ENCODE measurements at regions not wholly inside any gene's neighbourhood (a gene's known extent, or its start where the extent isn't known, plus 50 kb on each side); places are given as distances from the start of the nearest gene placed in this dataset.
"Not testable (repeated sequence)": the region's sequence is repeated elsewhere in the genome, so short reads cannot be mapped to it uniquely, and the experiment has no call there.

DNA sequence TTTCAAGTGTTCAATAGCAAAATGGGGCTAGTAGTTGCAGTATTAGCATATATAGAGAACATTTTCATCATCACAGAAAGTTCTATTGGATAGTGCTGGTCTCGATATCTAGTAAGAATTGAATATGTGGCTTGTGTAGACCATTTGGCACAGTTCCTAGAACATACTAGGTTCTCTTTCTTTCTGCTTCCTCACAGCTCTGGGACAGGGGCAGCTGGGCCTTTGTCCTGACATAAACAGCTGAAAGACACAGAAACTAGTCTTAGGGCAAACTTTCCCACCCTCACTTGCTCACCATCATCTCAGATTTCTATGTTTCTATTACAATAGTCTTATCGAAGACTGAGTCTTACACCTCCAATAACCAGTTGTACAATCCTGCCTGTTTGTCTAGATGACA is 63.7 kb upstream of the DLG1 start:
- WGBS = 96% methylated on average over 2 of the region's 2 CpGs
- Histone ChIP-seq H3K27me3 (ENCODE audit: control insufficient read depth in 2 of 2, insufficient read depth in 1 of 2, low read length in 1 of 2) (no peaks in the 10 kb centered on the region), H3K4me3 (ENCODE audit: low read length in 2 of 2) (no peak overlapping the region), H3K36me3 (ENCODE audit: control insufficient read depth in 2 of 2, insufficient read depth in 2 of 2, low read length in 1 of 2) (no peaks in the 10 kb centered on the region), H3K9me3 (ENCODE audit: control insufficient read depth in 2 of 2, insufficient read depth in 1 of 2, low read length in 1 of 2) (peaks cover 1 to 7% of the 10 kb centered on the region in 2 donors), H3K27ac (ENCODE audit: low read depth in 1 of 2, low read length in 1 of 2) (no peak overlapping the region), H3K4me1 (ENCODE audit: control insufficient read depth in 2 of 2, insufficient read depth in 2 of 2, low read length in 2 of 2) (no peaks in the 10 kb centered on the region)
- DNase-seq (ENCODE audit: low read depth in 6 of 9, low spot score in 9 of 9) = no peak

GRCh38 chr3:197360095-197360494 is 61.7 kb upstream of the DLG1 start:
- DNase-seq (ENCODE audit: low read depth in 6 of 9, low spot score in 9 of 9); H3K4me3 ChIP-seq (ENCODE audit: low read length in 2 of 2); H3K4me1 ChIP-seq (ENCODE audit: control insufficient read depth in 2 of 2, insufficient read depth in 2 of 2, low read length in 2 of 2): not testable (repeated sequence)

GRCh38 chr3:197359476-197359875 is 61.1 kb upstream of the DLG1 start:
- not testable (repeated sequence) for H3K27me3 ChIP-seq (ENCODE audit: control insufficient read depth in 2 of 2, insufficient read depth in 1 of 2, low read length in 1 of 2); DNase-seq (ENCODE audit: low read depth in 6 of 9, low spot score in 9 of 9); H3K27ac ChIP-seq (ENCODE audit: low read depth in 1 of 2, low read length in 1 of 2); H3K4me1 ChIP-seq (ENCODE audit: control insufficient read depth in 2 of 2, insufficient read depth in 2 of 2, low read length in 2 of 2); H3K9me3 ChIP-seq (ENCODE audit: control insufficient read depth in 2 of 2, insufficient read depth in 1 of 2, low read length in 1 of 2); H3K36me3 ChIP-seq (ENCODE audit: control insufficient read depth in 2 of 2, insufficient read depth in 2 of 2, low read length in 1 of 2); H3K4me3 ChIP-seq (ENCODE audit: low read length in 2 of 2)
- WGBS = 92% methylated on average over 3 of the region's 3 CpGs

More at GRCh38 chr3:197360095-197360494, 61.7 kb upstream of the DLG1 start:
- not testable (repeated sequence) for H3K36me3 ChIP-seq (ENCODE audit: control insufficient read depth in 2 of 2, insufficient read depth in 2 of 2, low read length in 1 of 2); H3K9me3 ChIP-seq (ENCODE audit: control insufficient read depth in 2 of 2, insufficient read depth in 1 of 2, low read length in 1 of 2); H3K27me3 ChIP-seq (ENCODE audit: control insufficient read depth in 2 of 2, insufficient read depth in 1 of 2, low read length in 1 of 2); H3K27ac ChIP-seq (ENCODE audit: low read depth in 1 of 2, low read length in 1 of 2)
- over 99% methylated on average over 3 of the region's 3 CpGs for WGBS

GRCh38 chr3:197356741-197357140 is 58.3 kb upstream of the DLG1 start:
- no peak for DNase-seq (ENCODE audit: low read depth in 6 of 9, low spot score in 9 of 9)
- Histone ChIP-seq H3K4me3 (ENCODE audit: low read length in 2 of 2) (no peak overlapping the region), H3K27me3 (ENCODE audit: control insufficient read depth in 2 of 2, insufficient read depth in 1 of 2, low read length in 1 of 2) (peaks cover 0 to 2% of the 10 kb centered on the region in 2 donors), H3K36me3 (ENCODE audit: control insufficient read depth in 2 of 2, insufficient read depth in 2 of 2, low read length in 1 of 2) (no peaks in the 10 kb centered on the region), H3K9me3 (ENCODE audit: control insufficient read depth in 2 of 2, insufficient read depth in 1 of 2, low read length in 1 of 2) (peaks cover 1 to 7% of the 10 kb centered on the region in 2 donors), H3K27ac (ENCODE audit: low read depth in 1 of 2, low read length in 1 of 2) (no peak overlapping the region), H3K4me1 (ENCODE audit: control insufficient read depth in 2 of 2, insufficient read depth in 2 of 2, low read length in 2 of 2) (peaks cover 0 to 8% of the 10 kb centered on the region in 2 donors)
- 98% methylated on average over 5 of the region's 5 CpGs for WGBS

DNA sequence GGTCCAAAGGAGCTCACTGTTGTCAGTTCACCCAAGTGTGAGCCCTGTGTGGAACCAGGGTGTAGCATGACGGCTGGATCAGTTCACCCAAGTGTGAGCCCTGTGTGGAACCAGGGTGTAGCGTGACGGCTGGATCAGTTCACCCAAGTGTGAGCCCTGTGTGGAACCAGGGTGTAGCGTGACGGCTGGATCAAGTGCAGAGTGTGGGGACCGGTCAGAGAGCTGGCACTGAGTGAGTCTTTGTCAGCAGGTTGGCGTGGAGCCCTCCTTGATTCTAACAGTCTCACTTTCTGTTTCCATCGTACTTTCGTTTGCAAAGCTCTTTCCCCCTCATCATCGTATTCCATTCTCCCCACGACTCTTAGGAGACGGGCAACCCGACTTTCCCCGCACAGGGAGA is 57.9 kb upstream of the DLG1 start:
- Histone ChIP-seq H3K4me3 (ENCODE audit: low read length in 2 of 2) (no peak overlapping the region), H3K27ac (ENCODE audit: low read depth in 1 of 2, low read length in 1 of 2) (no peak overlapping the region), H3K9me3 (ENCODE audit: control insufficient read depth in 2 of 2, insufficient read depth in 1 of 2, low read length in 1 of 2) (peaks cover 1 to 7% of the 10 kb centered on the region in 2 donors), H3K36me3 (ENCODE audit: control insufficient read depth in 2 of 2, insufficient read depth in 2 of 2, low read length in 1 of 2) (no peaks in the 10 kb centered on the region), H3K27me3 (ENCODE audit: control insufficient read depth in 2 of 2, insufficient read depth in 1 of 2, low read length in 1 of 2) (peaks cover 0 to 2% of the 10 kb centered on the region in 2 donors), H3K4me1 (ENCODE audit: control insufficient read depth in 2 of 2, insufficient read depth in 2 of 2, low read length in 2 of 2) (peaks cover 0 to 8% of the 10 kb centered on the region in 2 donors)
- 92% methylated on average over 14 of the region's 14 CpGs for WGBS
- DNase-seq (ENCODE audit: low read depth in 6 of 9, low spot score in 9 of 9) = no peak

DNA sequence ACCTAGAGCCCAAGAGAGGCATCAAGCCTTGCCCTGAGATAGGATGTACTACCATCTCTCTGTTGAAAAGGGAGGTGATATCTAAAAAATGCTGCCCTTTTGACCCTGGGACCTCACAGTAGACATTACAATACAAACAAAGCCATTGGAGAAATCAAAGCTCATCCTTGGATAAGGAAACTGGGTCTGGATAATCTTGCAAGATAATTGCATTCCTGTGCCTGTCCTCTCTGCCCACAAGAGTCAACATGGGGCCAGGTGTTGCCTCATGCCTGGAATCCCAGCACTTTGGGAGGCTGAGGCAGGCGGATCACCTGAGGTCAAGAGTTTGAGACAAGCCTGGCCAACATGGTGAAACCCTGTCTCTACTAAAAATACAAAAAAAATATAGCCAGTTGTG is 57.3 kb upstream of the DLG1 start:
- Histone ChIP-seq H3K36me3 (ENCODE audit: control insufficient read depth in 2 of 2, insufficient read depth in 2 of 2, low read length in 1 of 2) (no peaks in the 10 kb centered on the region), H3K27ac (ENCODE audit: low read depth in 1 of 2, low read length in 1 of 2) (no peak overlapping the region), H3K4me3 (ENCODE audit: low read length in 2 of 2) (no peak overlapping the region), H3K27me3 (ENCODE audit: control insufficient read depth in 2 of 2, insufficient read depth in 1 of 2, low read length in 1 of 2) (peaks cover 0 to 2% of the 10 kb centered on the region in 2 donors), H3K4me1 (ENCODE audit: control insufficient read depth in 2 of 2, insufficient read depth in 2 of 2, low read length in 2 of 2) (peaks cover 0 to 8% of the 10 kb centered on the region in 2 donors), H3K9me3 (ENCODE audit: control insufficient read depth in 2 of 2, insufficient read depth in 1 of 2, low read length in 1 of 2) (peaks cover 1 to 7% of the 10 kb centered on the region in 2 donors)
- DNase-seq (ENCODE audit: low read depth in 6 of 9, low spot score in 9 of 9) = no peak
- 95% methylated on average over 1 of the region's 1 CpG for WGBS

DNA sequence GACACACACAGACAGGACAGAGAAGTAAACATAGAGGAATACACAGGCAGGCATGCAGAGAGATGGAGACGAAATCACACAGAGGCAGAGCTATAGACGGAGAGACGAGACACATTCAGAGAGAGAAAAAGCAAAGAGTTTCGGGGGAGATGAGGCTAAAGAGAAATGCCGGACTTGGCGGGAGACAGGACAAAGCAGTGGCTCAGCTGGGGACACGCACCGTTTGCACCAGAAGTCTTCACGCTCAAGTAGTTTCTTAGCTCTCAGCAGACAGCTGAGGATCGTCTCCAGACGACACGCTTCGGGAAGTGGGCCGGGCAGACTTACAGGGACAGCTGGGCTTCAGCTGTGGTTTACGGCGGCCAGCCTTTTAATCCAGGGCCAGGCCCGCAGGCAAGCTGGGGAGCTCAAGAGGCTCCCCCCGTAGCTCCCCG is 56.2 kb upstream of the DLG1 start:
- Histone ChIP-seq H3K4me3 (ENCODE audit: low read length in 2 of 2) (no peak overlapping the region), H3K36me3 (ENCODE audit: control insufficient read depth in 2 of 2, insufficient read depth in 2 of 2, low read length in 1 of 2) (no peaks in the 10 kb centered on the region), H3K4me1 (ENCODE audit: control insufficient read depth in 2 of 2, insufficient read depth in 2 of 2, low read length in 2 of 2) (peaks cover 0 to 8% of the 10 kb centered on the region in 2 donors), H3K9me3 (ENCODE audit: control insufficient read depth in 2 of 2, insufficient read depth in 1 of 2, low read length in 1 of 2) (peaks cover 0 to 1% of the 10 kb centered on the region in 2 donors), H3K27me3 (ENCODE audit: control insufficient read depth in 2 of 2, insufficient read depth in 1 of 2, low read length in 1 of 2) (peaks cover 0 to 2% of the 10 kb centered on the region in 2 donors), H3K27ac (ENCODE audit: low read depth in 1 of 2, low read length in 1 of 2) (no peak overlapping the region)
- DNase-seq (ENCODE audit: low read depth in 6 of 9, low spot score in 9 of 9) = no peak
- 76% methylated on average over 19 of the region's 19 CpGs for WGBS

DNA sequence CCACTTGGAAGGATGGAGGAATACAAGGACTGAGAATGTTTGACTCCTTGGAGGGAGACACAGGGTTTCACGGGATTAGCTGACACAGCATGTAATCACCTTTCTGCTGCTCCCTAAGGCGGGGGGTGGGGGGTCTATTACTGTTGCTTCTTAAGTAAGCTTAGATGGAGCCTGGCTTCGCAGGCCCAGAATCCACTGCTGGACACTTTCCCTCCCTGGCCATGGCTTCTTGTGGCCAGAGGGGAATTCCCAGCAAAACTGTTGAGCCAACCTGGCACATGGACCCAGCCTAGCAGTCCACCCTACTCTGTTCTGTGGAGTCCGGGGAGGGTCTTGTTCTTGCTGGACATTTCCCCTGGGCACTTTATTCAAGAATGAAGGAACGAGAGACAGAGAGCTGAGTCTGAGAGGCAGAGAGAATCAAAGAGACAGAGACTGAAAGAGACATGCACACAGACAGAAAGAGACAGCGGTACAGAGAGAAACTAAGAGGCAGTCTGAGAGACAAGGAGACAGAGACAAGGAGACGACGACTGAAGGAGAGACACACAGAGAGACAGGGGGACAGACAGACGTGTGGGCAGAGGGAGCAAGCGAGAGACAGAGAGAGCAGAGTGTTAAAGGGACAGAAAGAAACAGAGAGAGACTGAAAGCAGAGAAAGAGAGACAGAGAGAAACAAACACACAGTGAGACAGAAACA is 55.6 kb upstream of the DLG1 start:
- peaks cover 0 to 8% of the 10 kb centered on the region in 2 donors for H3K4me1 ChIP-seq (ENCODE audit: control insufficient read depth in 2 of 2, insufficient read depth in 2 of 2, low read length in 2 of 2)
- peaks cover 0 to under 1% of the 10 kb centered on the region in 2 donors for H3K9me3 ChIP-seq (ENCODE audit: control insufficient read depth in 2 of 2, insufficient read depth in 1 of 2, low read length in 1 of 2)
- no peak overlapping the region for H3K27ac ChIP-seq (ENCODE audit: low read depth in 1 of 2, low read length in 1 of 2)
- WGBS = 89% methylated on average over 10 of the region's 10 CpGs
- H3K27me3 ChIP-seq (ENCODE audit: control insufficient read depth in 2 of 2, insufficient read depth in 1 of 2, low read length in 1 of 2) = peaks cover 0 to 2% of the 10 kb centered on the region in 2 donors
- no peak for DNase-seq (ENCODE audit: low read depth in 6 of 9, low spot score in 9 of 9)
- H3K4me3 ChIP-seq (ENCODE audit: low read length in 2 of 2) = no peak overlapping the region
- no peaks in the 10 kb centered on the region for H3K36me3 ChIP-seq (ENCODE audit: control insufficient read depth in 2 of 2, insufficient read depth in 2 of 2, low read length in 1 of 2)

- H3K9me3 ChIP-seq (ENCODE audit: control insufficient read depth in 2 of 2, insufficient read depth in 1 of 2, low read length in 1 of 2) = no peaks in the 10 kb centered on the region
- no peaks in the 10 kb centered on the region for H3K36me3 ChIP-seq (ENCODE audit: control insufficient read depth in 2 of 2, insufficient read depth in 2 of 2, low read length in 1 of 2)
- H3K27ac ChIP-seq (ENCODE audit: low read depth in 1 of 2, low read length in 1 of 2) = no peak overlapping the region
- H3K4me3 ChIP-seq (ENCODE audit: low read length in 2 of 2) = no peak overlapping the region
- no peak for DNase-seq (ENCODE audit: low read depth in 6 of 9, low spot score in 9 of 9)
- H3K4me1 ChIP-seq (ENCODE audit: control insufficient read depth in 2 of 2, insufficient read depth in 2 of 2, low read length in 2 of 2) = peaks cover 0 to 8% of the 10 kb centered on the region in 2 donors
- peaks cover 0 to 2% of the 10 kb centered on the region in 2 donors for H3K27me3 ChIP-seq (ENCODE audit: control insufficient read depth in 2 of 2, insufficient read depth in 1 of 2, low read length in 1 of 2)
- 75% methylated on average over 8 of the region's 8 CpGs for WGBS
Measured at GRCh38 chr3:197353001-197353866, 54.8 kb upstream of the DLG1 start.
